ENCODE measurements at regions not wholly inside any gene's neighbourhood (a gene's known extent, or its start where the extent isn't known, plus 50 kb on each side); places are given as distances from the start of the nearest gene placed in this dataset.

- TF ChIP-seq MAFG (CRISPR knock-in tag; IDR thresholded peaks at IDR 0.05) (no peak), BRD4 (CRISPR knock-in tag; IDR thresholded peaks at IDR 0.05) (no peak)
Measured at GRCh38 chr3:161927131-161927530, 430.5 kb downstream of the OTOL1 start (continued).

GRCh38 chr3:161939918-161940620 lies 443.5 kb downstream of the OTOL1 start:
- no peaks in the 10 kb centered on the region for H4K20me1 ChIP-seq (ENCODE audit: insufficient read depth, low read length)
- no peak for FAIRE-seq
- H3K9me3 ChIP-seq (ENCODE audit: low read length), result peaks cover 10% of the 10 kb centered on the region; the same call in 1 of the 2 replicates
- H3K4me2 ChIP-seq (ENCODE audit: low read depth, low read length), result no peak overlapping the region
- BruUV-seq (replicated peaks), result no TSS peak
- ATAC-seq, result no peak
- DNase-seq (ENCODE audit: low spot score), result no peak
- 2% methylated on average over 4 of the region's 4 CpGs for WGBS (ENCODE audit: low lambda C conversion rate)
- no peak overlapping the region for H3K4me3 ChIP-seq (replicated peaks in 1 of 3; ENCODE audit: insufficient read depth in 1 of 3, low read depth in 2 of 3, low read length in 3 of 3)
- no peaks in the 10 kb centered on the region for H3K4me1 ChIP-seq (ENCODE audit: insufficient read depth, low read length)
- no peaks in the 10 kb centered on the region for H3K27me3 ChIP-seq (ENCODE audit: control insufficient read depth in 1 of 2, insufficient read depth in 2 of 2, low read length in 2 of 2)
- ChIA-PET POLR2A (no interaction called here), CTCF (ENCODE audit: low intra/inter-chr PET ratio, low total read pairs) (no interaction called here)
- intact Hi-C loops (cut with micrococcal nuclease; ENCODE audit: unreplicated experiment) (no loop called here), in situ Hi-C loops (cut with HindIII; ENCODE audit: extremely low pct_ligation_motif_present, low pct_unique_long_range_greater_than_20kb) (no loop called here)
- H3K79me2 ChIP-seq (ENCODE audit: insufficient read depth, low read length), result no peaks in the 10 kb centered on the region
- no peak for TF ChIP-seq MXI1 (IDR thresholded peaks at IDR 0.05; ENCODE audit: borderline replicate concordance, low read depth, low read length)
- H3K36me3 ChIP-seq (replicated peaks in 1 of 2; ENCODE audit: control insufficient read depth in 1 of 2, insufficient read depth in 2 of 2, low read length in 2 of 2), result no peaks in the 10 kb centered on the region
- H3K27ac ChIP-seq (ENCODE audit: extremely low read length, insufficient read depth, low read length), result no peak overlapping the region
- H3K9ac ChIP-seq (ENCODE audit: insufficient read depth, low read depth, low read length), result no peak overlapping the region
- H2AFZ ChIP-seq (ENCODE audit: low read length), result no peak overlapping the region

GRCh38 chr3:161940621-161940965 lies 444.0 kb downstream of the OTOL1 start:
- no TSS peak for BruUV-seq (replicated peaks)
- in situ Hi-C loops (cut with HindIII; ENCODE audit: extremely low pct_ligation_motif_present, low pct_unique_long_range_greater_than_20kb) (no loop called here), intact Hi-C loops (cut with micrococcal nuclease; ENCODE audit: unreplicated experiment) (no loop called here)
- no peaks in the 10 kb centered on the region for H3K4me1 ChIP-seq (ENCODE audit: insufficient read depth, low read length)
- 0 out of 2 replicates have a peak, but pooled peaks cover 4% of the 10 kb centered on the region for H3K9me3 ChIP-seq (ENCODE audit: low read length)
- H3K79me2 ChIP-seq (ENCODE audit: insufficient read depth, low read length), result no peaks in the 10 kb centered on the region
- FAIRE-seq (no peak), ATAC-seq (no peak), DNase-seq (ENCODE audit: low spot score) (no peak)
- H3K27me3 ChIP-seq (ENCODE audit: control insufficient read depth in 1 of 2, insufficient read depth in 2 of 2, low read length in 2 of 2), result no peaks in the 10 kb centered on the region
- H3K4me3 ChIP-seq (replicated peaks in 1 of 3; ENCODE audit: insufficient read depth in 1 of 3, low read depth in 2 of 3, low read length in 3 of 3), result no peak overlapping the region
- no peak overlapping the region for H3K27ac ChIP-seq (ENCODE audit: extremely low read length, insufficient read depth, low read length)
- ChIA-PET POLR2A (no interaction called here), CTCF (ENCODE audit: low intra/inter-chr PET ratio, low total read pairs) (no interaction called here)
- no peak overlapping the region for H3K9ac ChIP-seq (ENCODE audit: insufficient read depth, low read depth, low read length)
- no peak overlapping the region for H3K4me2 ChIP-seq (ENCODE audit: low read depth, low read length)
- WGBS (ENCODE audit: low lambda C conversion rate), result 12% methylated on average over 4 of the region's 4 CpGs
- no peaks in the 10 kb centered on the region for H3K36me3 ChIP-seq (replicated peaks in 1 of 2; ENCODE audit: control insufficient read depth in 1 of 2, insufficient read depth in 2 of 2, low read length in 2 of 2)
- no peaks in the 10 kb centered on the region for H4K20me1 ChIP-seq (ENCODE audit: insufficient read depth, low read length)
- TF ChIP-seq CREM (IDR thresholded peaks at IDR 0.05) (no peak), CREM (CRISPR knock-in tag; IDR thresholded peaks at IDR 0.05) (no peak), MXD4 (CRISPR knock-in tag; IDR thresholded peaks at IDR 0.05) (no peak), ZNF883 (CRISPR knock-in tag; IDR thresholded peaks at IDR 0.05; ENCODE audit: not compliant biosample characterization) (no peak), ZNF7 (CRISPR knock-in tag; IDR thresholded peaks at IDR 0.05) (no peak), ZNF766 (CRISPR knock-in tag; IDR thresholded peaks at IDR 0.05; ENCODE audit: borderline replicate concordance) (no peak), CBX2 (IDR thresholded peaks at IDR 0.05; ENCODE audit: low read depth, low read length) (no peak), CBX2 (CRISPR knock-in tag; IDR thresholded peaks at IDR 0.05; ENCODE audit: low read depth) (no peak), DNMT3B (CRISPR knock-in tag; conservative IDR thresholded peaks at IDR 0.05) (no peak), MZF1 (CRISPR knock-in tag; IDR thresholded peaks at IDR 0.05; ENCODE audit: borderline replicate concordance) (no peak)
- H2AFZ ChIP-seq (ENCODE audit: low read length), result no peak overlapping the region

Data from HepG2 (cell line).